HUES6 (cell line): ENCODE measurements at regions not wholly inside any gene's neighbourhood (a gene's known extent, or its start where the extent isn't known, plus 50 kb on each side); places are given as distances from the start of the nearest gene placed in this dataset.

Experiments
- H3K27ac ChIP-seq: 2 replicates; pipeline ENCODE4 v1.7.0; 2013; ENCODE audit warnings: low read depth, mild to moderate bottlenecking, low read length, inconsistent platforms
- H3K27me3 ChIP-seq: 2 replicates; pipeline ENCODE4 v1.6.1; 2013; ENCODE audit warnings: low read length; ENCODE audit not compliant: control insufficient read depth, insufficient read depth
- H3K36me3 ChIP-seq: 2 replicates; pipeline ENCODE4 v1.6.1; 2013; ENCODE audit warnings: low read length; ENCODE audit not compliant: control insufficient read depth, insufficient read depth
- H3K4me1 ChIP-seq: 2 replicates; pipeline ENCODE4 v1.6.1; 2013; ENCODE audit warnings: low read length; ENCODE audit not compliant: control insufficient read depth, insufficient read depth
- H3K4me3 ChIP-seq: 2 replicates; pipeline ENCODE4 v1.5.1; 2013; ENCODE audit warnings: low read depth, low read length
- H3K9ac ChIP-seq: one replicate; pipeline ENCODE4 v1.6.1; 2013; ENCODE audit warnings: mild to moderate bottlenecking, low read length
- H3K9me3 ChIP-seq: 2 replicates; pipeline ENCODE4 v1.6.1; 2013; ENCODE audit warnings: low read depth, low read length; ENCODE audit not compliant: control insufficient read depth, insufficient read depth

- no peak overlapping the region for H3K4me3 ChIP-seq
- H3K27me3 ChIP-seq, result no peaks in the 10 kb centered on the region
- no peaks in the 10 kb centered on the region for H3K36me3 ChIP-seq
- H3K9ac ChIP-seq, result no peak overlapping the region
- H3K27ac ChIP-seq, result no peak overlapping the region
- no peaks in the 10 kb centered on the region for H3K4me1 ChIP-seq
- no peaks in the 10 kb centered on the region for H3K9me3 ChIP-seq
Measured at GRCh38 chr11:81899156-81899555, 834.5 kb downstream of the FAM181B start.

- no peaks in the 10 kb centered on the region for H3K4me1 ChIP-seq
- no peaks in the 10 kb centered on the region for H3K36me3 ChIP-seq
- H3K4me3 ChIP-seq, result no peak overlapping the region
- H3K9me3 ChIP-seq, result no peaks in the 10 kb centered on the region
- no peak overlapping the region for H3K9ac ChIP-seq
- no peak overlapping the region for H3K27ac ChIP-seq
- no peaks in the 10 kb centered on the region for H3K27me3 ChIP-seq
Measured at GRCh38 chr11:81897639-81898038, 836.0 kb downstream of the FAM181B start.

DNA sequence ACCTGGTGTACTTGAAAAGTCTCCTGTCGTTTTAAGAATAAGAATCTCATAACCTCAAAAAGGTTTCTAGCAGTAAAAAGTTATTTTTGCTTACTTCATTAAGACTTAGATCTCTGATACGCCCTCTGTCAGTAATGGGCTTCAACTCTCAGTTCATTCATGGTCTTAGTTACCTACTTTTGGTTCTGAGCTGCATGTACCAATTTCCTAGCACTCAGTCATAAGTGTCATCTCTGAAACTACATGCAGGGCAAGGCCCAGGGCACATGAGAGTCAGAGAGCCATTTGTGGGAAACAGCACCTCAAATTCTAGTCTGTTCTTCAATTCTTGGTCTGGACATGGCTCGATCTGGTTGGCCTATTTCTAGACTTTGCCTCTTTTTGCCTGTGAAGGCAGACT is 838.4 kb downstream of the FAM181B start:
- no peak overlapping the region for H3K27ac ChIP-seq
- H3K27me3 ChIP-seq, result no peaks in the 10 kb centered on the region
- H3K4me3 ChIP-seq, result no peak overlapping the region
- H3K9ac ChIP-seq, result no peak overlapping the region
- H3K36me3 ChIP-seq, result no peaks in the 10 kb centered on the region; the same call in 1 of the 2 replicates
- H3K9me3 ChIP-seq, result no peaks in the 10 kb centered on the region; the same call in 1 of the 2 replicates
- no peaks in the 10 kb centered on the region for H3K4me1 ChIP-seq

- Histone ChIP-seq H3K9ac (no peak overlapping the region), H3K4me3 (no peak overlapping the region), H3K9me3 (no peaks in the 10 kb centered on the region; the same call in 1 of the 2 replicates), H3K27me3 (no peaks in the 10 kb centered on the region), H3K27ac (no peak overlapping the region), H3K4me1 (no peaks in the 10 kb centered on the region), H3K36me3 (no peaks in the 10 kb centered on the region; the same call in 1 of the 2 replicates)
Measured at GRCh38 chr11:81892770-81893635, 840.7 kb downstream of the FAM181B start.

- Histone ChIP-seq H3K9me3 (no peaks in the 10 kb centered on the region; the same call in 1 of the 2 replicates), H3K27ac (no peak overlapping the region), H3K27me3 (no peaks in the 10 kb centered on the region), H3K4me1 (no peaks in the 10 kb centered on the region), H3K4me3 (no peak overlapping the region), H3K36me3 (no peaks in the 10 kb centered on the region; the same call in 1 of the 2 replicates), H3K9ac (no peak overlapping the region)
Measured at GRCh38 chr11:81888391-81888790, 845.3 kb downstream of the FAM181B start.

DNA sequence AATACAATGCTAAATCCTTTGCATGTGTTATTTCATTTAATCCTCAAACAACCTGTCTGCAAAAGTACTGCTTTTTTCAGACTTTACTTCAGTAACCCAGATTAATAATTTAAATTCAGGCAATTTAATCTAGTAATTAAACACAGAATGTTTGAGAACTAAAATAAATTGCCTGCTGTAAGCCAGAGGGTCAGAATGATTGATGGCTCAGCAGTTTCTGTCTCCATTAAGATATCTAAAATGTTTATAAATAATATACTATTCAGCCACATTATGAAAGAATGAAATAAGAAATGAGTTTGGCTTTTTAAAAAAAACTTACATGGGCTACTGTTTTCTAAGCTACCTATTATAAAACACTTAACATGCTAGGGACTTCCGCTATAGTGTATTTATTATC is 846.0 kb downstream of the FAM181B start:
- no peak overlapping the region for H3K27ac ChIP-seq
- no peaks in the 10 kb centered on the region; the same call in 1 of the 2 replicates for H3K9me3 ChIP-seq
- no peaks in the 10 kb centered on the region for H3K27me3 ChIP-seq
- H3K36me3 ChIP-seq, result no peaks in the 10 kb centered on the region; the same call in 1 of the 2 replicates
- H3K9ac ChIP-seq, result no peak overlapping the region
- H3K4me1 ChIP-seq, result no peaks in the 10 kb centered on the region
- H3K4me3 ChIP-seq, result no peak overlapping the region

- Histone ChIP-seq H3K4me1 (no peaks in the 10 kb centered on the region), H3K9ac (no peak overlapping the region), H3K4me3 (no peak overlapping the region), H3K27ac (no peak overlapping the region), H3K36me3 (no peaks in the 10 kb centered on the region; the same call in 1 of the 2 replicates), H3K9me3 (no peaks in the 10 kb centered on the region), H3K27me3 (no peaks in the 10 kb centered on the region)
Measured at GRCh38 chr11:81886406-81887075, 847.1 kb downstream of the FAM181B start.

DNA sequence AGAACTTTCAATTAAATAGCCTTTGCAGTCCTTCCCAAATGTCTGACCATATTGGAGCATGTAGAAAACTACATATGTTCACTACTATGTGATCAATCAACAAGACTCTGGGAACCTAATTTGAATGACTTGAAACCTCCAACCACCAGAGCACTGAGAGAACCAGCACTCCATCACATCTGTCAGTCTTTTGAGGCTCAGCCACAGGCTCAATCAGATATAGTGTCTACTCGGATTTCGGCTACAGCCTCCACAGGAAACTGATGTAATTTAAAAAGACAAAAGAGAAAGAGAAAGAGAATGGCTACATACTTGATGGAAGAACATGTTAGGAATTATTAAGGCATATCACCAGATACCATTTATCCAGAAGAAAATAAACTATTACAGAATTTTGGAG is 859.0 kb downstream of the FAM181B start:
- Histone ChIP-seq H3K27ac (no peak overlapping the region), H3K27me3 (no peaks in the 10 kb centered on the region), H3K9ac (no peak overlapping the region), H3K4me3 (no peak overlapping the region), H3K36me3 (no peaks in the 10 kb centered on the region), H3K9me3 (no peaks in the 10 kb centered on the region), H3K4me1 (no peaks in the 10 kb centered on the region)

- Histone ChIP-seq H3K36me3 (no peaks in the 10 kb centered on the region), H3K4me1 (no peaks in the 10 kb centered on the region), H3K27me3 (no peaks in the 10 kb centered on the region), H3K27ac (no peak overlapping the region), H3K9ac (no peak overlapping the region), H3K9me3 (peaks cover 5% of the 10 kb centered on the region; the same call in 1 of the 2 replicates), H3K4me3 (no peak overlapping the region)
Measured at GRCh38 chr11:81870815-81871214, 862.8 kb downstream of the FAM181B start.

- H3K27ac ChIP-seq, result no peak overlapping the region
- H3K4me3 ChIP-seq, result no peak overlapping the region
- no peaks in the 10 kb centered on the region for H3K27me3 ChIP-seq
- no peaks in the 10 kb centered on the region for H3K36me3 ChIP-seq
- peaks cover 5% of the 10 kb centered on the region; the same call in 1 of the 2 replicates for H3K9me3 ChIP-seq
- H3K4me1 ChIP-seq, result no peaks in the 10 kb centered on the region
- H3K9ac ChIP-seq, result no peak overlapping the region
Measured at GRCh38 chr11:81870066-81870412, 863.6 kb downstream of the FAM181B start.
